DND-41 (cell line): ENCODE measurements at regions not wholly inside any gene's neighbourhood (a gene's known extent, or its start where the extent isn't known, plus 50 kb on each side); places are given as distances from the start of the nearest gene placed in this dataset.

Experiments used
- ATAC-seq: fragments of 200-7000 bp; cut with Tn5 transposase; 3 replicates; pipeline ENCODE4 v1.9.1; 2021; ENCODE audit warnings: low read depth; ENCODE audit not compliant: insufficient read depth
- DNase-seq: peaks from one replicate; pipeline ENCODE4 v3.0.0-alpha.2; 2020
- H2AFZ ChIP-seq: 2 replicates; pipeline ENCODE4 v1.6.0; 2012; ENCODE audit warnings: low read depth, low read length
- H3K27ac ChIP-seq: 2 replicates; pipeline ENCODE4 v1.5.1; 2012; ENCODE audit warnings: low read length, inconsistent platforms
- H3K27me3 ChIP-seq: fragments of 200-600 bp; sonication (generic); 2 replicates; pipeline ENCODE4 v1.6.0; 2012; ENCODE audit warnings: low read length, mild to moderate bottlenecking, inconsistent platforms; ENCODE audit not compliant: insufficient read depth, poor library complexity
- H3K36me3 ChIP-seq: 2 replicates; pipeline ENCODE4 v1.5.1; 2012; ENCODE audit warnings: low read length, inconsistent platforms; ENCODE audit not compliant: insufficient read depth
- H3K4me1 ChIP-seq: 2 replicates; pipeline ENCODE4 v1.5.1; 2012; ENCODE audit warnings: mild to moderate bottlenecking, low read length; ENCODE audit not compliant: insufficient read depth
- H3K4me2 ChIP-seq: 2 replicates; pipeline ENCODE4 v1.6.0; 2012; ENCODE audit warnings: mild to moderate bottlenecking, moderate library complexity, low read length, inconsistent platforms; ENCODE audit not compliant: insufficient read depth
- H3K4me3 ChIP-seq, 2 experiments: fragments of 200-600 bp in 1 of 2; shearing (Covaris generic) in 1 of 2; 2 replicates each; pipeline ENCODE4 v1.5.1; 2012 to 2016; ENCODE audit warnings: inconsistent platforms in 2 of 2, low read length in 2 of 2, mild to moderate bottlenecking in 2 of 2, low read depth in 1 of 2, moderate library complexity in 1 of 2
- H3K79me2 ChIP-seq: 2 replicates; pipeline ENCODE4 v1.6.0; 2012; ENCODE audit warnings: low read length, inconsistent platforms; ENCODE audit not compliant: insufficient read depth
- H3K9ac ChIP-seq: 2 replicates; pipeline ENCODE4 v1.6.0; 2012; ENCODE audit warnings: low read depth, mild to moderate bottlenecking, inconsistent platforms, low read length, moderate library complexity
- H3K9me3 ChIP-seq: 2 replicates; pipeline ENCODE4 v1.5.1; 2012; ENCODE audit warnings: low read length, moderate library complexity, mild to moderate bottlenecking, inconsistent platforms; ENCODE audit not compliant: insufficient read depth, severe bottlenecking
- H4K20me1 ChIP-seq: 2 replicates; pipeline ENCODE4 v1.6.0; 2012; ENCODE audit warnings: low read length; ENCODE audit not compliant: insufficient read depth
- EZH2 ChIP-seq: IDR thresholded peaks from 3 replicates; pipeline ENCODE4 v1.6.1; 2012; ENCODE audit warnings: borderline replicate concordance, low read depth, mild to moderate bottlenecking, moderate library complexity, low read length, inconsistent platforms; ENCODE audit not compliant: severe bottlenecking
- TF ChIP-seq, protein P1 (sequence below): IDR thresholded peaks from 2 replicates; pipeline ENCODE4 v1.5.1; 2012; ENCODE audit warnings: borderline replicate concordance, low read length, moderate library complexity, mild to moderate bottlenecking; ENCODE audit not compliant: poor library complexity, severe bottlenecking; ENCODE audit errors: extremely low read depth

- no peaks in the 10 kb centered on the region for H3K9me3 ChIP-seq
- TF ChIP-seq, protein P1, sequence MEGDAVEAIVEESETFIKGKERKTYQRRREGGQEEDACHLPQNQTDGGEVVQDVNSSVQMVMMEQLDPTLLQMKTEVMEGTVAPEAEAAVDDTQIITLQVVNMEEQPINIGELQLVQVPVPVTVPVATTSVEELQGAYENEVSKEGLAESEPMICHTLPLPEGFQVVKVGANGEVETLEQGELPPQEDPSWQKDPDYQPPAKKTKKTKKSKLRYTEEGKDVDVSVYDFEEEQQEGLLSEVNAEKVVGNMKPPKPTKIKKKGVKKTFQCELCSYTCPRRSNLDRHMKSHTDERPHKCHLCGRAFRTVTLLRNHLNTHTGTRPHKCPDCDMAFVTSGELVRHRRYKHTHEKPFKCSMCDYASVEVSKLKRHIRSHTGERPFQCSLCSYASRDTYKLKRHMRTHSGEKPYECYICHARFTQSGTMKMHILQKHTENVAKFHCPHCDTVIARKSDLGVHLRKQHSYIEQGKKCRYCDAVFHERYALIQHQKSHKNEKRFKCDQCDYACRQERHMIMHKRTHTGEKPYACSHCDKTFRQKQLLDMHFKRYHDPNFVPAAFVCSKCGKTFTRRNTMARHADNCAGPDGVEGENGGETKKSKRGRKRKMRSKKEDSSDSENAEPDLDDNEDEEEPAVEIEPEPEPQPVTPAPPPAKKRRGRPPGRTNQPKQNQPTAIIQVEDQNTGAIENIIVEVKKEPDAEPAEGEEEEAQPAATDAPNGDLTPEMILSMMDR: no peak
- no peak for TF ChIP-seq EZH2
- no peak overlapping the region for H3K9ac ChIP-seq
- H3K27ac ChIP-seq: no peak overlapping the region
- H3K27me3 ChIP-seq: no peaks in the 10 kb centered on the region
- no peak overlapping the region for H3K4me2 ChIP-seq
- no peak for DNase-seq
- H3K36me3 ChIP-seq: no peaks in the 10 kb centered on the region
- H2AFZ ChIP-seq: no peak overlapping the region
- H3K79me2 ChIP-seq: no peaks in the 10 kb centered on the region
- no peaks in the 10 kb centered on the region for H3K4me1 ChIP-seq
- ATAC-seq: no peak
- no peaks in the 10 kb centered on the region for H4K20me1 ChIP-seq
- H3K4me3 ChIP-seq: no peak overlapping the region
These were observed 2039.3 kb downstream of the OLFM4 start for GRCh38 chr13:55067946-55068345.

GRCh38 chr13:55069746-55070145 lies 2041.1 kb downstream of the OLFM4 start:
- Histone ChIP-seq H4K20me1 (no peaks in the 10 kb centered on the region), H3K9ac (no peak overlapping the region), H3K4me2 (no peak overlapping the region), H3K9me3 (no peaks in the 10 kb centered on the region), H3K27me3 (no peaks in the 10 kb centered on the region), H3K4me3 (no peak overlapping the region), H2AFZ (no peak overlapping the region), H3K79me2 (no peaks in the 10 kb centered on the region), H3K27ac (no peak overlapping the region), H3K4me1 (no peaks in the 10 kb centered on the region), H3K36me3 (no peaks in the 10 kb centered on the region)
- DNase-seq (no peak), ATAC-seq (no peak)
- TF ChIP-seq, protein P1: no peak
- no peak for TF ChIP-seq EZH2

GRCh38 chr13:55073000-55073399 lies 2044.4 kb downstream of the OLFM4 start:
- Histone ChIP-seq H4K20me1 (no peaks in the 10 kb centered on the region), H3K9me3 (no peaks in the 10 kb centered on the region), H3K79me2 (no peaks in the 10 kb centered on the region), H3K4me2 (no peak overlapping the region), H3K27ac (no peak overlapping the region), H3K27me3 (no peaks in the 10 kb centered on the region), H3K4me1 (no peaks in the 10 kb centered on the region), H3K4me3 (no peak overlapping the region), H3K36me3 (no peaks in the 10 kb centered on the region), H2AFZ (no peak overlapping the region), H3K9ac (no peak overlapping the region)
- no peak for TF ChIP-seq EZH2
- TF ChIP-seq, protein P1: no peak
- ATAC-seq (no peak), DNase-seq (no peak)

DNA sequence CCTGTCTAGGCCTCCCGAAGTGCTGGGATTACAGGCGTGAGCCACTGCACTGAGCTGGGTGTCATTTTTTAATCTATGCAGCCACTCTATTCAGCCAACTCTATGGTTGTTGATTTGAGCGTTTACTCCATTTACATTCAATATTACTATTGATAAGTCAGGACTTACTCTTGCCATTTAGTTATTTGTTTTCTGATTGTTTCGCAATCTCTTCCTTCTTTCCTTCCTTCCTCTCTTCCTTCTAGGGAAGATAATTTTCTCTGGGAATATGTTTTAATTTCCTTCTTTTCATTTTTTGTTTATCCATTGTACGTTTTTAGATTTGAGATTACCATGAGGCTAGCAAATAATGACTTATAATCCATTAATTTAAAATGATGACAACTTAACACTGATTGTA lies 2056.0 kb downstream of the OLFM4 start:
- Histone ChIP-seq H4K20me1 (no peaks in the 10 kb centered on the region), H3K4me1 (no peaks in the 10 kb centered on the region), H3K9ac (no peak overlapping the region), H3K27ac (no peak overlapping the region), H3K9me3 (no peaks in the 10 kb centered on the region), H3K36me3 (no peaks in the 10 kb centered on the region), H3K4me2 (no peak overlapping the region), H3K4me3 (no peak overlapping the region), H2AFZ (no peak overlapping the region), H3K27me3 (no peaks in the 10 kb centered on the region), H3K79me2 (no peaks in the 10 kb centered on the region)
- no peak for DNase-seq
- no peak for TF ChIP-seq EZH2
- TF ChIP-seq, protein P1: no peak
- no peak for ATAC-seq
